Mammary epithelial cell (primary cell): ENCODE measurements at regions not wholly inside any gene's neighbourhood (a gene's known extent, or its start where the extent isn't known, plus 50 kb on each side); places are given as distances from the start of the nearest gene placed in this dataset.

Experiments
- EZH2 ChIP-seq: IDR thresholded peaks from 2 replicates; pipeline ENCODE4 v1.6.1; 2012; ENCODE audit warnings: low read length, inconsistent platforms, borderline replicate concordance
- TF ChIP-seq, protein P1 (sequence below), 2 donors: IDR thresholded peaks in 1 of 2; conservative IDR thresholded peaks in 1 of 2; 2 replicates each; pipeline ENCODE4 v1.5.1; 2011 to 2012; ENCODE audit warnings: inconsistent platforms in 2 of 2, low read length in 2 of 2, mild to moderate bottlenecking in 2 of 2, control low read depth in 1 of 2, low read depth in 1 of 2; ENCODE audit not compliant: insufficient read depth in 1 of 2; ENCODE audit errors: extremely low read depth in 1 of 2

DNA sequence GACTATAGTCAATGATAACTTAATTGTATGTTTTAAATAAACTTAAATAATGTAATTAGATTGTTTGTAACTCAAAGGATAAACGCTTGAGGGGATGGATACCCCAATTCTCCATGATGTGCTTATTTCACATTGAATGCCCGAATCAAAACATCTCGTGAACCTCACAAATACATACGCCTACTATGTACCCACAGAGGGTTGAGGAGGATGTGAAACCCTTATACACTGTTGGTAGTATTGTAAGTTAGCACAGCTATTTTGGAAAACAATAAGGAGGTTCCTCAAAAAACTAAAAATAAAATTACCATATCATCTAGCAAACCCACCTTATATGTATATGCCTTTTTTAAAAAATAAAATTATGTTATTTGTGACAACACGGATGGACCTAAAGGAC lies 198.6 kb downstream of the MRPL39 start:
- TF ChIP-seq, protein P1, sequence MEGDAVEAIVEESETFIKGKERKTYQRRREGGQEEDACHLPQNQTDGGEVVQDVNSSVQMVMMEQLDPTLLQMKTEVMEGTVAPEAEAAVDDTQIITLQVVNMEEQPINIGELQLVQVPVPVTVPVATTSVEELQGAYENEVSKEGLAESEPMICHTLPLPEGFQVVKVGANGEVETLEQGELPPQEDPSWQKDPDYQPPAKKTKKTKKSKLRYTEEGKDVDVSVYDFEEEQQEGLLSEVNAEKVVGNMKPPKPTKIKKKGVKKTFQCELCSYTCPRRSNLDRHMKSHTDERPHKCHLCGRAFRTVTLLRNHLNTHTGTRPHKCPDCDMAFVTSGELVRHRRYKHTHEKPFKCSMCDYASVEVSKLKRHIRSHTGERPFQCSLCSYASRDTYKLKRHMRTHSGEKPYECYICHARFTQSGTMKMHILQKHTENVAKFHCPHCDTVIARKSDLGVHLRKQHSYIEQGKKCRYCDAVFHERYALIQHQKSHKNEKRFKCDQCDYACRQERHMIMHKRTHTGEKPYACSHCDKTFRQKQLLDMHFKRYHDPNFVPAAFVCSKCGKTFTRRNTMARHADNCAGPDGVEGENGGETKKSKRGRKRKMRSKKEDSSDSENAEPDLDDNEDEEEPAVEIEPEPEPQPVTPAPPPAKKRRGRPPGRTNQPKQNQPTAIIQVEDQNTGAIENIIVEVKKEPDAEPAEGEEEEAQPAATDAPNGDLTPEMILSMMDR (conservative IDR thresholded peaks at IDR 0.05 in 1 of 2, IDR thresholded peaks at IDR 0.05 in 1 of 2; ENCODE audit: extremely low read depth in 1 of 2, insufficient read depth in 1 of 2, low read depth in 1 of 2, low read length in 2 of 2): no peak
- no peak for TF ChIP-seq EZH2
